ENCODE measurements at regions not wholly inside any gene's neighbourhood (a gene's known extent, or its start where the extent isn't known, plus 50 kb on each side); places are given as distances from the start of the nearest gene placed in this dataset.
"Not testable (repeated sequence)": the region's sequence is repeated elsewhere in the genome, so short reads cannot be mapped to it uniquely, and the experiment has no call there.

GRCh38 chr1:14352897-14353296 lies 245.6 kb upstream of the KAZN start:
- no peaks in the 10 kb centered on the region for H3K4me1 ChIP-seq (replicated peaks; ENCODE audit: insufficient read depth)
- H3K36me3 ChIP-seq (ENCODE audit: low read depth), result no peaks in the 10 kb centered on the region
- CTCF ChIA-PET, result no interaction called here
- H3K79me2 ChIP-seq (ENCODE audit: low read depth), result no peaks in the 10 kb centered on the region
- no peaks in the 10 kb centered on the region for H3K9me2 ChIP-seq (ENCODE audit: insufficient read depth)
- no peaks in the 10 kb centered on the region for H3F3A ChIP-seq (ENCODE audit: insufficient read depth, low read depth)
- TF ChIP-seq EZH2 (IDR thresholded peaks at IDR 0.05; ENCODE audit: low read depth), result no peak
- no peak for TF ChIP-seq CTCF (conservative IDR thresholded peaks at IDR 0.05)
- no peaks in the 10 kb centered on the region for H3K9me3 ChIP-seq (ENCODE audit: insufficient read depth, low read depth)
- no peak for DNase-seq
- intact Hi-C loops (cut with micrococcal nuclease; ENCODE audit: unreplicated experiment), result no loop called here
- POLR2A ChIA-PET (ENCODE audit: unreplicated experiment), result no interaction called here
- H4K20me1 ChIP-seq (ENCODE audit: insufficient read depth), result no peaks in the 10 kb centered on the region
- no peak overlapping the region for H3K4me3 ChIP-seq
- no TSS peak for BruUV-seq (replicated peaks)
- H3K4me2 ChIP-seq, result no peak overlapping the region
- H2AFZ ChIP-seq, result no peak overlapping the region
- no peak overlapping the region for H3K27ac ChIP-seq
- H3K27me3 ChIP-seq (ENCODE audit: insufficient read depth, low read depth), result peaks cover 3% of the 10 kb centered on the region; the same call in 1 of the 2 replicates

- H2AFZ ChIP-seq; H3K79me2 ChIP-seq (ENCODE audit: low read depth); H3K27ac ChIP-seq; H3K4me3 ChIP-seq; intact Hi-C loops (cut with micrococcal nuclease; ENCODE audit: unreplicated experiment); H3K9me3 ChIP-seq (ENCODE audit: insufficient read depth, low read depth); POLR2A ChIA-PET (ENCODE audit: unreplicated experiment); BruUV-seq (replicated peaks); DNase-seq; CTCF ChIA-PET; H3K4me2 ChIP-seq; H3K27me3 ChIP-seq (ENCODE audit: insufficient read depth, low read depth); H3F3A ChIP-seq (ENCODE audit: insufficient read depth, low read depth); H4K20me1 ChIP-seq (ENCODE audit: insufficient read depth); H3K4me1 ChIP-seq (replicated peaks; ENCODE audit: insufficient read depth); H3K9me2 ChIP-seq (ENCODE audit: insufficient read depth); H3K36me3 ChIP-seq (ENCODE audit: low read depth): not testable (repeated sequence)
These were observed 237.5 kb upstream of the KAZN start for GRCh38 chr1:14361005-14361404.

GRCh38 chr1:14362331-14362730 lies 236.2 kb upstream of the KAZN start:
- Histone ChIP-seq H3K27ac (no peak overlapping the region), H3K36me3 (ENCODE audit: low read depth) (no peaks in the 10 kb centered on the region), H3K4me1 (replicated peaks; ENCODE audit: insufficient read depth) (no peaks in the 10 kb centered on the region), H3F3A (ENCODE audit: insufficient read depth, low read depth) (no peaks in the 10 kb centered on the region), H3K9me2 (ENCODE audit: insufficient read depth) (no peaks in the 10 kb centered on the region), H4K20me1 (ENCODE audit: insufficient read depth) (no peaks in the 10 kb centered on the region), H3K27me3 (ENCODE audit: insufficient read depth, low read depth) (peaks cover 12% of the 10 kb centered on the region; the same call in 1 of the 2 replicates), H3K4me3 (no peak overlapping the region), H3K79me2 (ENCODE audit: low read depth) (no peaks in the 10 kb centered on the region), H3K9me3 (ENCODE audit: insufficient read depth, low read depth) (no peaks in the 10 kb centered on the region), H2AFZ (no peak overlapping the region), H3K4me2 (no peak overlapping the region)
- DNase-seq, result no peak
- ChIA-PET CTCF (no interaction called here), POLR2A (ENCODE audit: unreplicated experiment) (no interaction called here)
- TF ChIP-seq CTCF (conservative IDR thresholded peaks at IDR 0.05), result no peak
- TF ChIP-seq EZH2 (IDR thresholded peaks at IDR 0.05; ENCODE audit: low read depth), result no peak
- intact Hi-C loops (cut with micrococcal nuclease; ENCODE audit: unreplicated experiment), result no loop called here
- no TSS peak for BruUV-seq (replicated peaks)

DNA sequence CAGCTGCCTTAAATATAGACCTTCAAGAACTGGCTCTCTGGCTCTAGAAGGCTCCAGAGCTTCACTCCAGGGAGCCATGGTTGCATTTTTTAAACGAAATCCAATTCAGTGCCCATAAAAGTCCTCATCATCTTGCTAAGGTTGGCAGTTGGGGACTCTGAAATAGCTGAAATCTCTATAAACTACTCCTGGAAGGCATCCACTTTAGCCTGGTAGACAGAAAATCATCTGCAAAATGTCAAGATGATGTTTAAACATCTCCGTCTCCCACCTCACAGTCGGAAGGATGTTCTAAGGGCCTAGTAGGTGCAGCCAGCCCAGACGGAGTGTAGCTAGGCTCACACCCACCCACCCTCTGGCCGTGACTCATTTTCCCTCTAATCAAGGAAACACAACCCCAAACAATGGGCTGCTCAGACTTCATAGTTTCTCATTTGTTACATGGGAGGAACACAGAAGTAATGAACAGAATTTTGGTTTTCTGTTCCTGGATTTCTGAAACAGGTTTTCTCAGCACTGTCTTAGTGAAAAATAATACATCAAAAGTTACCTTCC lies 235.4 kb upstream of the KAZN start:
- H3K4me1 ChIP-seq (replicated peaks; ENCODE audit: insufficient read depth), result no peaks in the 10 kb centered on the region
- no peak overlapping the region for H3K4me3 ChIP-seq
- CTCF ChIA-PET, result no interaction called here
- H4K20me1 ChIP-seq (ENCODE audit: insufficient read depth), result no peaks in the 10 kb centered on the region
- H3K36me3 ChIP-seq (ENCODE audit: low read depth), result no peaks in the 10 kb centered on the region
- H3K4me2 ChIP-seq, result no peak overlapping the region
- H2AFZ ChIP-seq, result no peak overlapping the region
- H3K9me3 ChIP-seq (ENCODE audit: insufficient read depth, low read depth), result no peaks in the 10 kb centered on the region
- intact Hi-C loops (cut with micrococcal nuclease; ENCODE audit: unreplicated experiment), result no loop called here
- H3F3A ChIP-seq (ENCODE audit: insufficient read depth, low read depth), result no peaks in the 10 kb centered on the region
- no TSS peak for BruUV-seq (replicated peaks)
- no peak overlapping the region for H3K27ac ChIP-seq
- H3K9me2 ChIP-seq (ENCODE audit: insufficient read depth), result no peaks in the 10 kb centered on the region
- TF ChIP-seq EZH2 (IDR thresholded peaks at IDR 0.05; ENCODE audit: low read depth) (no peak), CTCF (conservative IDR thresholded peaks at IDR 0.05) (no peak)
- no peaks in the 10 kb centered on the region for H3K79me2 ChIP-seq (ENCODE audit: low read depth)
- POLR2A ChIA-PET (ENCODE audit: unreplicated experiment), result no interaction called here
- no peak for DNase-seq
- peaks cover 19% of the 10 kb centered on the region; the same call in 1 of the 2 replicates for H3K27me3 ChIP-seq (ENCODE audit: insufficient read depth, low read depth)

Data from PC-9 (cell line).